HG02642 (cell line): ENCODE measurements at regions not wholly inside any gene's neighbourhood (a gene's known extent, or its start where the extent isn't known, plus 50 kb on each side); places are given as distances from the start of the nearest gene placed in this dataset.

ENCODE experiments used
- ATAC-seq: cut with Tn5 transposase; IDR thresholded peaks from one replicate; pipeline ENCODE4 v1.9.1; 2021; ENCODE audit warnings: mild to moderate bottlenecking; ENCODE audit not compliant: unreplicated experiment, poor library complexity

DNA sequence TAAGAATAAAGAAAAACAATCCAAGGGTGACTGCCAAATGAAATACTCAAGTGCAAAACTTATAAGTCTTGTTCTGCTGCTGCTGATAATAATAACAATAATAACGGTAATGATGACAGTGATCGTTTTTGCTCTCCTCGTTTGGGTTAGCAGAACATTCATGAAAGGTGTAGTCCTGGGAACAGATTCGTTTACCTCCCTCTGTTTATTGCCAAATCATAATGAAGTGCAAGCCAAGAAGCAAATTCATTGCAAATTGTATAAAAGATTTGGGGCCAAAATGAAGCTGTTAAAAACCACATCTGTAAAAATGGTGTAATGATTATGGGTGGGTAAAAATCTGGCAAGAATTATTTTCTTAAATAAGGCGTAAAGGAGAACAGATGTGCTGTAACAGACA is 587.2 kb upstream of the MKI67 start:
- no peak for ATAC-seq

DNA sequence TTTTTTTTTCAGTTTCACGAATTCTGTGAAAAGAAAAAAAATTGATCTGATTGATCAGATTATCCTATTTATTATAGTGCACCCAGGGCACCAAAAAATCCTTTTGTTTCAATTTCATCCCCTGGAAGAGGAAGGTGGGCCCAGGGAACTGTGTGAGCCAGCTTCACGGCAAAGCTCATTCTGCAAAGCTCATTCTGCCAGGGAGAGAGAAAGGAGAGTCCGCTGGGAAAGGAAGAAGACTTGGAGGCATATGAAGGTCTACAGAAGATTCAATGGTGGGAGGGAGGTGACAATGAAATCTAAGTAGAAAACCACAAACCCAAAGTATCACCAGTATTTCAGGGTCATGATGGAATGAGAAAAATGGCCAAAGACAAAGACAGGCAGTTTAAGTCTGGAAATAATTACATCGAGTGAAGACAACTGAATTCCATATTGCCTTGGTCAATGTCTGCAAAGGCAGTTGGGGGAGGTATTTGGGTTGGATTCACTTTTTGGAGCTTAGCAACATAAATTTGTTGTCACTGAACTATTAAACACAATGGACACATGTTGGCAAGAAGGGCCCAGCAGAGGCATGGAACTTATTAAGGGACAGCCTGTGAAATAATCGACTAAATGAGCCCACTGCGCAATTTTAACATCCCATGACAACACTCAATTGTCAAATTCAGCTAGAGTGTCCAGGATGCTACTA is 587.8 kb upstream of the MKI67 start:
- ATAC-seq = no peak

DNA sequence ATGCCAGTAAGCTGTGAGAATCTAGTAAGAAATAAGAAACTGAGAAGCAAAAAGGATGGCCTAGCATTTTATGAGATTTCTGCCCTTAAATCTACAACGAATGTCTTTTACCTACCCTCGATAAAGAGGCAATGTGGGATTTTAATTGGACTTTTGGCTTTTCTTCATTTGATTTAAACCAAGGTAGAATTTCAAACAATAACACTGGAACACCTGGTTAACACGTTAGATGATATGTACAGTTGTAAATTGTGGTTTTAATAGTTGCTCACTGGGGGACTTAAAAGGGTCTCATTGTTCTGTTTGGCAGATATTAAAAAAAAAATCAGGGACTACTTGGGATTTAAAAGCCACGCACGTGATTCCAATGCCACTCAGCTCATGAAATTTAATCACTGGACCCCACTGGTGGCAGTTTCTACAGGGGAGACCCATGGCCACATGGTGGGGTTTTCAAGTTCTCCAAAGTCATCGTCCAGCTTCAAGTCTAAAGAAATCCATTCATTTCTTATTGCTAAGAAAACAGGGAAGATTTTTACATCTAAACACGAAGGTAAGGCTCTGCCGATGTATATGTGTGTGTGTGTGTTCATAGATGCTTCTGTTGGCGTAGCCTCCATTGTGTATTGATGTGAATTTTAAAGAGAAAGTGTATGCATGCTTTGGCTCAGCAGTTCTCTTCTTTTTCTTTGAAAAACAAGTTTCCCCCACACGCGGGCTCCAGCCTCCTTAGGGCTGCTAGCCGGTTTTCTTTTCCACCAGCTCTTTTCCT is 588.6 kb upstream of the MKI67 start:
- ATAC-seq = no peak

DNA sequence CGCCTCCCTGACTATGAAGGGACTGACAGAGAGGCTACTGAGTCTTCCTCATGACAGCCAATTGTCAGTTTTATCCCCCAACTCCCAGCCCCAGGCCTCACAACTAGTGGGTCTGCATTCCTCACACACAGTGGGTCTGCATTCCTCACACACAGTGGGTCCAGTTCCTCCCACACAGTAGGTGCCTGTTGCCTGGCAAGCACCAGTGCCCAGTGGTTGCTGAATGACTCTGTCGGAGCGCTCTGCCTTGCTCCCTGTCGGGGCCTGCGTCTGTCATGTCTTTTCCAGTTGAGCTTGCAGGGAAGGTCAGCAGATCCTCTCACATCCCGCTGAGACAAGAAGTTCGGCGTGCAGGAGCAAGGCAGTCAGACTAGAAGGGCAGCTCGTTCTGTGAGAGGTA is 590.0 kb upstream of the MKI67 start:
- no peak for ATAC-seq

DNA sequence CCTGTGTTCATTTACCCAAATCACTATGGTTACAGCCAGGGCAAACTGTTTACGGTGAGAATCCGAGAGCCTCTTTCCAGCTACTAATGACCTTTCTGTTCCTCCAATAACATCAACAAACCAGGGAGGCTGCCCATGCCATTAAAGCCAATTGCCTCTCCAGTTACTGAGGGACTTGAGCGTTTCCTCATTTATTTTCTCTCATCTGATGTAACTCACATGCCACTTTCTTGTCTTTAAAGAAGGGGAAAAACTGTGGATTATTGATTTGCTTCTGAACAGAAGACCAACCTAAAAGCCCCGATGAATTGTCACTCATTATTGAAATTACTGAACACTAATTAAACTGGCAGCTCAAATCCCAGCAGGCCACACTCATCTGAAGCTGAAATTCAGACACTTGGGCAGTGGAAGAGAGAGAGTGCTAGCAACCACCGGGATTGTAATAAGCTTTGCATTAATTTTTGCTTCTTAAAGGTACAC is 595.8 kb upstream of the MKI67 start:
- ATAC-seq = no peak

DNA sequence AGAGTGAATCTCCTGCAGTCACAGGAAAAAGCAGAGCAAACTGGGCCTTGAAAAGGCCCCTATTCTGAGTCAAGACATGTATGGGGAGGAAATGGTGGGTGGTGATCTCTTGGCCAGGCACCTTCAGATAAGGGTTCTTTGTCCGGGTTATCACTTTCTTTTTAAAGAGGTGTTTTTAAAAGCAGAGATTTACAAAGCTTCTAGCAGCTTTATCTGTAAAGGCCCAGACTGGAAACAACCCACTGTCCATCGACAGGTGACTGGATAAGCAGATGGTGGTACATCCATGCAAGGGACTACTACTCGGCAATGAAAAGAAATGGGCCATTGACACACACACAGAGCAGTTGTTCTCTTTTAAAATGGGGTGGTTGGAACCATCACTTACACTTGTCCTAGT is 596.7 kb upstream of the MKI67 start:
- ATAC-seq = no peak

DNA sequence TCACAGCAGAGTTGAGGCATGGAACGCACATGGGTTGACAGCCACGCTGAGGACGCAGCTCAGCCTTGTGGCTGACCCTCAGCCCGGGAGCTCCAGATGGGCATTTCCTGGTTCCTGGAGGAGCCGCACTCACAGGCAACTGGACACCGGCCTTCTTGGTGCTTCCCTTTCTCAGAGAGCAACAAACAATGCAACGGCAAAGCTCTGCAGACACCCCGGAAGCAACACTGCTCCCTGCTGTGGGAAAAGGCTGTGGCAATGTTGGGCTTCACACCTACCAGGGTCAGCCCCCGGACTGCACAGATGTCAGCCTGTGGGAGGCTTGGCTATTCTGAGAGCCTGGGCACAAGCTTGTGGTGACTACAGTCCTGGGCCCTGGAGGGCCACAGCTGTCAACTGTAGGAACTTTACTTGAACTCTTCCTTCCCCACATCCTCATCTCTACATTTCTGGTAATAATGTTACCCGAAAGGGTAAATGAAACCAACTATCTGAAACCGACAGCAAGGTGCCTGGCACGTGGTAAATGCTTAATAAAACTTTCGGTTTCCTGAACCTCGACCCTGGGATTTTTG is 597.5 kb upstream of the MKI67 start:
- ATAC-seq = no peak

DNA sequence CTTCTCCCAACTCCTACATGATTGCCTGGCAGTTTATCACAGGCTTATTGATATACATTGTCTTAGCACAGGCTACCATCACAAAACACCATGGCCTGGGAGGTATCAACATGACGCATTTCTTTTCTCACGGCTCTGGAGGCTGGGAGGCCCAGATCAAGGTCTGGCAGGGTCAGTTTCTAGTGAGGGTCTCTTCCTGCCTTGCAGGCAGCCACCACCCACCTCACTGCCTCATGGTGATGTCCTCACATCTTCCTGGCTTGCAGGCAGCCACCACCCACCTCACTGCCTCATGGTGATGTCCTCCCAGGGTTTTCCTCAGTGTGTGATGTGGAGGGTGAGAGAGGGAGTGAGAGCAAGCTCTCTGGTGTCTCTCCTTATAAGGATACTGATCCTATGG is 599.3 kb upstream of the MKI67 start:
- no peak for ATAC-seq

DNA sequence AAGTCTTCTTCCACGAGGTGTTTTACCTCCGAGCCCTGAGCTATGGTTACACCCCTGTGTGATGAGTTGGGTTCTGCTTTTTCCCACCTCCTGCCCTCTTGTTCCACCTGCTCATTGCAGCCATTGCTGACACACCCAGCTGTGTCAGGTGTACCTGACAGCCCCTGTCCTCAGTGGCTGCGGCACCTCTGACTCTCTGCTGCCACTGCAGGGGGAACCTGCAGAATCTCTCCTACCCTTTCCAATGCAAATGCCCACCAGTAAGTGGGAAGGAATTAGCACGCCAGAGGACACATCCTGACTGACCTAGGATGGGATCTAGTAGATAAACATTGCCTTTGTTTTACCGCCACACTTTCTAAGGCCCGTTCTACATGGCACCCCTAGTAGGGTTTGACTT is 600.9 kb upstream of the MKI67 start:
- ATAC-seq = no peak

DNA sequence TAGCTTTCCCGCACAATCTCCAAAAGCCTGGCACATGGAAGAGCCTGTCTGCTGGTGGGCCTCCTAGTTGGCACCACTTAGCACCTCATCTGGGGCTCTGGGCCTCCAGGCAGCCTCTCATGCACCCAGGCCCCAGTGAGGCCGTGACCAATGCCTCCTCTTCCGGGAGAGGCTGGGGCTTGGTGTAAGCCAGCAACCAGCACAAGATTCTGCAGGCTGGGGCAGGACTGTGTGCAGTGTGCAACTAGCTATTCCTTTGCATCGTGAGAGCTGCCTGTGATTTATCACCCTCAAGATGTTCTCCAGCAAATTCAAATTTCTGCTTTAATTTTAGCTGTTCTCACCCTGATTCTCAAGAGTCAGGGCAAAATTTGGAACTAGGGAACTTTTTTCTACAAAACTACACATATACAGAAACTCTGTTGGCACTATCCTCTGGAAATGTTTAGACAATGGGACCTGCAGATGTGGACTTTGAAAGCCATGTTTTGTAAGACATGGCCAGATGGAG is 603.7 kb upstream of the MKI67 start:
- no peak for ATAC-seq

DNA sequence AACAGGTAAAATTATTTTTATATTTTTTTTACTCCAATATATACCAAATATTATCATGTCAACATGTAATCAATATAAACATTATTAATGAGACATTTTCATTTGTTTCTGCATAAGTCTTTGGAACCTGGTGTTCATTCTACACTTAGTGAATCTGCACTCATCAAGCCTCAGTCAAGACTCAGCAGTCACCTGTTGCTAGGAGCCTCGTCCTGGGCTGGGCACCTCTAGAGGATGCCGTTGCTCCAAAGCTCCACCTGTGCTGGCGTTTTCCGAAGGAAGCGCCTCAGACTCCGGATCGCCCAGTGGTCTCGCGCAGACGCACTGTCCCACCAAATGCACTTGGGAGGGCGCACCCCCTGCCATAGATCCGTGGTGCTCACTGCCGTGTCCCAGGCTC is 604.7 kb upstream of the MKI67 start:
- ATAC-seq = no peak

DNA sequence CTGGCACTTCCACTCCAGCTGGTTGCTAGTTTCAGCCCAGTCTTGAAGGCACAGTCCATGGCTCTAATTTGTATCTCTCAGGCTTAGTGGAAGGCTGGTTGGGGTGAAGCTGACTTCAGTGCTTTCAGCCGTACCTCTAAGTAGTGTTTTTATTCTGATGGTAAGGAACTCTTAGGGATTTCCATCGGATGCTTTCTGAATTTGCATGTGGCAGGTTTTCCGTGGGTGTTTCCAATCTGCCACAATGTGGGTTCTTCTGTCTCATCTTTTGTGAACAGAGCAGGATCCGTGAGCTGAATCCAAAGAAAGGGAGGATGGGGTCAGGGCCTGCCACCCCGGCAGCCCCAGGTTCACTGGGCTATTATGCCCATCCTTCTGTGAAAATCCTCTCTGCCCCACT is 607.9 kb upstream of the MKI67 start:
- ATAC-seq = no peak

DNA sequence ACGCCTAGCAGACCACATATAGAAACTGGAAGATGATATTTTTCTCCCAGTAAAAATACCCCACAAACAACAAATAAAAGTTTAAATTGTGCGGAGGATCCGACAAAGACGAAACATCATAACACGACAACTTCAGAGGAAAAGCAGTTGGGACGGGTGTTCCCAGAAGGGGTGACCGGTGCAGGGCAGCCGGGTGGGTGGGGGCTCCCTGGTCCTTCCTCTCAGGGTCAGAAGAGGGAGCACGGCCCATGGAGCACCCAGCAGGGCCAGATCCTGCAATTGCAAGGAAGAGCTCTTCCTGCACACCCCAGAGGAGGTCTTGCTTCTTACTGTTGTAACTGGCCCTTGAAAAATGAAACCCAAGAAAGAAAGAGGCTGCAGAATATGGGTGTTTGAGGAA is 608.5 kb upstream of the MKI67 start:
- no peak for ATAC-seq

DNA sequence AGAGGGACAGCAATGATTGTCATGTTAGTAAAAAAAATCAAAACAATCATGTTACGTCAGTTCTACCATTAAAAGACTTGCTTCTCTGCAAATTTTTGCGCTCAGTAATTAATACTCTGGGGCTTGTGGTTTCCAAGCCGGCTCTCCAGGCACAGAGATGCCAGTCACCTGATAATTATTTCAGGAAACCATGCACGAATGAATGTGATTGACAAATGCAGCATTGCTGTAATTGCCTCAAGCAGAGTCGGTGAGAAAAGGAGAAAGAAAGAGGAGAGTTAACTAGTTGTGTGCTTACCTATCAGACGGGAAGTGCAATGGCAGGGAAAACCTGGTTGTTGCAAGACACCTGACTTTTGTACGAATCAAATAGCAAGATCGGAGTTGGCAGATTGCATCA is 609.8 kb upstream of the MKI67 start:
- ATAC-seq = no peak

DNA sequence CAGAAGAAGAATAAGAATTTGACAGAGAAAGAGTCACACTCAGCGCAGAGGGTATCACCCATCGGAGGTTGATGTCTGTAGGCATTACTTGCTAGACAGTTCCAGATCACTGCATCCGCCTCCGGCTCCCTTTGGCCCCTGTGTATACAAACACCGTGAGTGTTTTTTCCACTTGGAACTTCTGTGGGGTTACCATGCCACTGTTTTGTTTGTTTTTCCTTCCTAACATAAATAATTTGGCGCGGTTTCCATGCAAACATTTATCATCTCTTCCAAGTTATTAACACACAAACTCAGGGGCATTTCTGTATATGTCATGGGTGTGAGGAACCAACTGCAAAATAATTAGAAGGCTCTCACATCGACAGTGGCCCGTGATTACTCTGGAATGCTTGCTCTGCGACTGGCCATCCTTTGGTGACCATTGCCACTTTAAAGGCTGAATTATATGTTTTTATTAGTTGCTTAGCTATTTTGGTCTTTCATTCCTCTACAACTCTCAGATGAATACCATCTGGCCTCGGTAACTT is 612.2 kb upstream of the MKI67 start:
- ATAC-seq = no peak

DNA sequence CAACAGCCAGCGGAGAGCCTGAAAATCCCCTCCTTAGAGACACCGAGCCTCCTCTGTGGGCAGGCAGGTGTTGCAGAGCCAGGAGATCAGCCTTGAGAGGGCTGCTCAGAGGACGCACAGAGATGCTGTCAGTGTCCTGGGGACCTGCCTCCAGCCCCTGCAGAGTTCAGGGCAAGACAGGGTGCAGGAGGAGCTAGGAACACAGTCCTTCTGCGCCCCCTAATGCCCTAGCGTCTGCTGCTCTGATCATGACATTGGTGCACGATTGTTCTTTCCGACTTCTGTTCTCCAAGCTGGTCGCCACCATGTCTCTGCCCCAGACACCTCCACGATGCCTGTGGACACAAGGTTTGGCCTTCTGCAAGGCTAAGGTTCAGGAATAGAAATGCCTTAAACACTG is 613.7 kb upstream of the MKI67 start:
- ATAC-seq = no peak

DNA sequence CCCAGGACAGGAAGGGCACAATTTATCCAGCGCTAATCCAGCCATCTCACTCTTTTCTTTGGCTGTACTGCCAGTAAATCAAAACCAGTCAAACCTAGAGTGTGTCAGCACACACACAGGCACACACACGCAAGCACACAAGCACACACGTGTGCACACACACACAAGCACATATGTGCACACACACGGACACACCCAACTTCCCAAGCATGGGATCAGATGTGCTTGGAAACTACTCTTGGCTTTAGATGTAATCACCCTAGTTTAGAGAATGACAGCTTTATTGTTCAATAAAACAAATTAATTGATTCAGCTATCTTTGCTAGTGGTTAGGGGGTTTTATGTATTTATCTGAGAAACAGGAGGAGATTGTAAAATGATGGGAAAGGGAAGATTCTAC is 615.0 kb upstream of the MKI67 start:
- no peak for ATAC-seq

DNA sequence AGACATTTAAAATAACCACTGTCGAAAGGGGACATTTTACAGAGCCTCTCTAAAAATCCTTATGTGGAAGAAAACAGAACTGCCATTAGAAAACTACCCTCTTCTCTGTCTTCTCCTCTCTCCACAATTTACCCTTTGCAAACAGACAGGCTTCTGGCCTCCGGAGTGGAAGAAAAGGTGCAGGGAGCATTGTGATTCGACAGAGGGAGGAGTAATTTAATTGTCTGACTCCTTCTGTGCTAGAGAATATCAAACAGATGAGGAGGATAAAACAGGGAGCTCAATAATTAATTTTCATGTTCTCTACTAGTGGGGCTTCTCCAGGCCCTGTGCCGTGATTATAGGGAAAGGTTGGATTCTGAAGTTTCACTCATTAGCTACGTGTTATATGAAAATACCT is 615.5 kb upstream of the MKI67 start:
- ATAC-seq = no peak

DNA sequence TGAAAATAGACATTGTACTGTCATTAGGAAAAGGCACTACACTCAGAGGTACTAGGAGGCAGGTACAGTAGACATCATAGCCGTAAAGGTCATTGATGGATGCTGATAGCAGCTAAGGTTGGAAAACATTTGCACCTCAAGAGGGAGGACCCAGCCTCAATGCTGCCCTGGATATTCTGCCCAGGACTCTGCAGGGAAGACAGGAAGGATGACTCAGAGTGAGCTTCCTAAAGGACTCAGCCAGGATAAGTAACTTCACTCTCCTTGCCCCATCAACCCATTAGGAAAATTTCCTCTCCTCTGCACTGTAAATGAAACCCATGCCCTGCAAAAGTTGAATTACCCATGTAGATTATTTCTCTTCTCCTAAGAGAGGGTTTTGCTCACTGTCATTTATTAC is 617.9 kb upstream of the MKI67 start:
- ATAC-seq = no peak

DNA sequence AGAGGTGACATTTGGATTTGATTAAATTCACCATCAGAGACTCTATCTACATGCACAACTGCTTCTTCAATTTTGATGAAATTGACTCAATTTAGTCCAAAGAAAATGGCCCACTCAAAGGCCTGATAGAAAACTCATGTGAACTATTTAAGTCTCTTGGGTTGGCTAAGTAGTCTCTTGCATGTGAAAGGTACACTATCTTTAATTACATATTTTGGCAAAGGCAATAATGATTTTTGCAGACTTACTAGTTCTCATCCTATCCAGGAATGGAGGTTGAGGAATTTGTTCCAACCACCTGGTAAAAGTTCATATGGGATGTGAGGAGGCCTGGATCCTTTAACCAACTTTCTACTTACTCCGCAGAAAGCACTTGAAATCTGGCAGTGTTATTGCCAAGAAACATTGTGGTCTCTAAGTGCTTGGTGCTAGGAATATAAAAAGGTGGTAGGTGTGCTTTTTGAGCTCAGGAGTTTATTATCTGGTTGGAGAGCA is 618.6 kb upstream of the MKI67 start:
- no peak for ATAC-seq
